Hindlimb muscle (tissue), 1 donor: ENCODE measurements at regions not wholly inside any gene's neighbourhood (a gene's known extent, or its start where the extent isn't known, plus 50 kb on each side); places are given as distances from the start of the nearest gene placed in this dataset.
"Not testable (repeated sequence)": the region's sequence is repeated elsewhere in the genome, so short reads cannot be mapped to it uniquely, and the experiment has no call there.

Source experiments
- DNase-seq: peaks from one replicate; pipeline ENCODE4 v3.0.0-alpha.2; 2013

GRCh38 chr2:109720380-109721106 is 73.6 kb upstream of the RGPD5 start:
- DNase-seq = no peak

GRCh38 chr2:109721135-109721534 is 73.0 kb upstream of the RGPD5 start:
- DNase-seq = no peak

DNA sequence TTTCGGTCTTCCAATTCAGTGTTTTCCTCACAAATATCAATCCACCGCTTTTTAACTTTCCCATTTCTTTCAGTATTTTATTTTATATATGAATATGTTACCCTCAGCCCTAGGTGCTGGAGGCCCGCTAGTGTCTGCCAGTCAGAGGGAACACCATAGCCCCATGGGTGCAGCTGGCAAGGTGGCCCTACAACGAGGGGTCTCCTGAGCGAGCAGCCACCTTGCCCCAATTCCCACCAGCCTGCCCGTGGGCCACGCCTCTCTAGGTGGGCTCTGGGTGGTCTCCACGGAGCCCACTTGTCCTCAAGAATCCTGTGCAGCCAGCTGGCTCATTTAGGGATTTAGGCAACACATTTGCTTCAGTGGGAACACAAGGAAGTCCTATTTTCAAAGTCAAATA is 72.5 kb upstream of the RGPD5 start:
- DNase-seq = no peak

DNA sequence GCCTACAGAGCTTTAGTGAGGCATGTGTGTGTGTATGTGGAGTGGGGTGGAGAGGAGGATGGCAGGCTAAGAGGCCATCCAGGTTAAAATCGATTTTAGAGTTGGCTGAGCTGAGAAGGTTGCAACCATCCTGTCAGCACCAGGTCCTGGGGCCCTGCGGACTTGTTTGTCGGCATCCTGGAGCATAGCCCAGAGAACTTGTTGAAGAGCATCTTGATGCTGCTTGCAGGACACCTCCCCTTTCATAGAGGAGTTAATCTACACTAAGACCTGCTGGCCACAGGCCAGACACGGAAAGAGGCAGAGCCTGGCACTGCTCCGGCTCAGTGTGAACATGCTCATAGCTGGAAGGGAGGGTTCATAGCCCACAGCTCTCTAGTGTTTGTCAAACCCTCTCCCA is 72.1 kb upstream of the RGPD5 start:
- DNase-seq = no peak

GRCh38 chr2:109722640-109723039 is 71.5 kb upstream of the RGPD5 start:
- DNase-seq = not testable (repeated sequence)

GRCh38 chr2:109723153-109723552 is 71.0 kb upstream of the RGPD5 start:
- DNase-seq = not testable (repeated sequence)

DNA sequence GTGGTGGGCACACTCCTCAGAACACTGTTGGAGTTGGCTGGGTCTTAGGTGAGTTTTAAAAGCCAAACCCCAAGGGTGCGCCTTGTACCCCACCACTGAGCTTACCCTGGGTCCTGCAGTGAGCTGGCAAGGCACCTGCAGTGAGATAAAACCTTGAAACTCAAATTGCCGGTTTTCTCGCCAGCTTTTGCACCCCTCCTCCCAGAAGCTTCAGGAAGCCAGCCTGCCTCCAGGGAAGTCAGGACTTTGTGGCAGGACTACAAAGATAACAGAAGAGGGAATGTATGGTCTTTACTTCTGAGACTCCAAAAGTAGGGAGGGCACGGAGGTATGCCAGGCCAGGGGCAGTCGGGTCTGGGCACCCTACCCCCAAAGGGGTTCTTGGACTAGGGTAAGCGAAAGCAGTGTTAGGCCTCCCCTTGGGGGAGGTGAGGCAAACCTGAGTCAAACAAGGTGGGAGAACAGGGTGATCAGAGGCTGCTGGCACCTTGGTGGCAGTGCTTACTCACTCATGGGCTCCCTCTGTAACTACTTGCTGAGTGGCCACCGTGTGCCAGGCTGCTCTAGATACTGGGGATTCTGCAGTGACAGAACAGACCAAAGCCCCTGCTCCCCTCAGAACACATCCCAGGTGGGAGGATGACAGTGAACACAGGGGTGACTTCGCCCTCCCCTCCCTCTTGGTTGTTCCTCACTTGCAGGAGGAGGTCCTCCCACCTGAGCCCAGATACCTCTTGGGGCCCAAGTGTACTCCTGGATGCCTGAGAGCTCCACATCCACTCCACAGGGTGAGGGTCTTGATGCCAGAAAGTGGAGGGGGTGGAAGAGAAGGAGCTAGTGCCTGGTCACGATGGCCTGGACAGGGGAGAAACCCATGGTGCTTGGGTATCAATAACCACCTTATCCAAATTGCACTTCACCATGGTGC is 69.3 kb upstream of the RGPD5 start:
- no peak for DNase-seq

GRCh38 chr2:109726379-109727270 is 67.5 kb upstream of the RGPD5 start:
- no peak for DNase-seq

DNA sequence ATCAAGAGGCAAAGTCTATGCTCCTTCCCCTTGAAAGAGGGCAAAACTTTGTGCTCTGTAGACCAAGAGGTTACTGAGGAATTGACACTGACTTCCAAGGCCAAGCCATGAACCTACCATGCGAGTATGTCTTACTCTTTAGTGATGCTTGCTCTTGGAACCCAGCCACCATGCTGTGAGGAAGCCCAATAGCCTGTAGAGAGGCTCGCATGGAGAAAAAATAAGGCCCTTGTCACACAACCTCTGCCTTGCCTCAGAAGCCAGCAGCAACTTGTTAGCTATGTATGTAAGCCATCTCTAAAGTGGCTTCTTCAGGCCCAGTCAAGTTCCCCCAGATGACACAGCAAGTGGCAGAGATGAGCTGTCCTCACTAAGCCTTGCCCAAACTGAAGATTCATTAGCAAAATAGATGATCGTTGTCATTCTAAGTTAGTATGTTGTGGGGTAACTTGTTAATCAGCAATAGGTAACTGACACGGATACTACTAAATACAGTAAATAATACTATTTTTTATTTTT is 66.1 kb upstream of the RGPD5 start:
- no peak for DNase-seq

- not testable (repeated sequence) for DNase-seq
Observed at GRCh38 chr2:109733746-109734145, 60.4 kb upstream of the RGPD5 start.

DNA sequence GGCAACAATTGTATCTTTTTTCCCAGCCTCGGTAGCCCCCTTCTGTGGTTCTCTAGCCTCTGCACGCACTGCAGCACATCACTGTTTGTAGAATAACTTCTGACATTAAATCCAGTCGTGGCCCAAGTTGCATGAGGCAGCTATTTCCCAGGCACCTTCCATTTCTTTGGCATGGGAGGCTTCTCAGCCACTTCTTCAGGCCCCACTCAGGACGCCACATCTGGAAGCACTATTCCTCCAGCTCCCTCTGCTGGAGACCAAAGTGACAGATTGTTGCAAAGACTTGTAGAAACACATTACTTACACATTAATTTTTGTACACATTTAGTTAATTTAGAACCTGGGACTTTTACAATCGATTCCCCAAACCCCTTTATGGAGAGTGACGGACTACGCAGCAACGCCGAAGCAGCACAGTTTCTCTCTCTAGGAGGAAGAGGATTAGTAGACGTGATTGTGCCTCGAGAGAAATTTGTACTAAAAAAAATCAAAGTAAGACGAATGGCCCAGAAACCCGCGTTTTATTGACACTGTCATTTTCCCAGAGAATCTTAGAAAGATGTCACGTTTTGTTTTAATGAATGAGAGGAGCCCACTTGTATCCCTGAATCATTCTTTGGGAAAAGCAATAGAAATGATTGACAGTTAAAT is 57.8 kb upstream of the RGPD5 start:
- DNase-seq = peak; percentile 60
